Common myeloid progenitor, CD34-positive (primary cell): ENCODE measurements at regions not wholly inside any gene's neighbourhood (a gene's known extent, or its start where the extent isn't known, plus 50 kb on each side); places are given as distances from the start of the nearest gene placed in this dataset.

Experiments used
- CTCF ChIA-PET: fragments of 350-600 bp; sonication (Branson Sonifier 250); formaldehyde crosslinking; loops from one replicate; lab custom pipeline; 2021; ENCODE audit warnings: antibody characterized with exemption; lab: Charles Lee
- POLR2A ChIA-PET: fragments of 350-600 bp; sonication (Branson Sonifier 250); formaldehyde crosslinking; loops from one replicate; lab custom pipeline; 2021; ENCODE audit warnings: antibody characterized with exemption; lab: Charles Lee
- DNase-seq, 3 donors: peaks; one replicate each; pipeline versions ENCODE4 v3.0.0 to v3.0.0-alpha.2; 2013
- H3K27ac ChIP-seq, 2 experiments: 1 replicate in 1 of 2; 2 replicates in 1 of 2; pipeline ENCODE4 v1.7.0; 2013; ENCODE audit warnings: inconsistent platforms in 2 of 2, low read length in 2 of 2, mild to moderate bottlenecking in 2 of 2, low read depth in 1 of 2, moderate library complexity in 1 of 2; ENCODE audit not compliant: severe bottlenecking in 2 of 2, insufficient read depth in 1 of 2, poor library complexity in 1 of 2
- H3K27me3 ChIP-seq, 5 experiments: replicated peaks in 2 of 5; 1 replicate in 3 of 5; 2 replicates in 2 of 5; pipeline versions ENCODE4 v1.6.1 to v1.7.0; 2013; ENCODE audit warnings: low read length in 4 of 5, mild to moderate bottlenecking in 2 of 5, moderate library complexity in 2 of 5, inconsistent platforms in 1 of 5; ENCODE audit not compliant: insufficient read depth in 5 of 5, control insufficient read depth in 4 of 5
- H3K36me3 ChIP-seq, 4 experiments: 1 replicate in 2 of 4; 2 replicates in 2 of 4; pipeline versions ENCODE4 v1.6.1 to v1.7.0; 2013; ENCODE audit warnings: low read length in 3 of 4, control low read depth in 1 of 4, mild to moderate bottlenecking in 1 of 4; ENCODE audit not compliant: control insufficient read depth in 4 of 4, insufficient read depth in 4 of 4
- H3K4me1 ChIP-seq, 4 experiments: 1 replicate in 3 of 4; 2 replicates in 1 of 4; pipeline versions ENCODE4 v1.6.1 to v1.7.1; 2013; ENCODE audit warnings: low read length in 3 of 4, mild to moderate bottlenecking in 3 of 4, control low read depth in 1 of 4, inconsistent platforms in 1 of 4, moderate library complexity in 1 of 4; ENCODE audit not compliant: control insufficient read depth in 4 of 4, insufficient read depth in 4 of 4; ENCODE audit errors: control extremely low read depth in 1 of 4
- H3K4me3 ChIP-seq, 7 experiments: 1 replicate in 4 of 7; 2 replicates in 3 of 7; pipeline versions ENCODE4 v1.5.1 to v1.7.0; 2013; ENCODE audit warnings: mild to moderate bottlenecking in 7 of 7, low read length in 6 of 7, moderate library complexity in 6 of 7, inconsistent platforms in 2 of 7, low read depth in 2 of 7, control low read depth in 1 of 7; ENCODE audit not compliant: insufficient read depth in 4 of 7, control insufficient read depth in 1 of 7; ENCODE audit errors: extremely low read depth in 1 of 7
- H3K9me3 ChIP-seq, 5 experiments: 1 replicate in 4 of 5; 2 replicates in 1 of 5; pipeline versions ENCODE4 v1.6.1 to v1.7.1; 2013; ENCODE audit warnings: low read length in 4 of 5, mild to moderate bottlenecking in 2 of 5, inconsistent platforms in 1 of 5, low read depth in 1 of 5, moderate library complexity in 1 of 5; ENCODE audit not compliant: control insufficient read depth in 4 of 5, insufficient read depth in 2 of 5; ENCODE audit errors: control extremely low read depth in 1 of 5
- WGBS: methylation state at CpG from one replicate; pipeline ENCODE4 v1.1.5; 2013; ENCODE audit not compliant: insufficient coverage; 5-methylcytosine and 5-hydroxymethylcytosine counted together

GRCh38 chr1:29806646-29807319 lies 570.5 kb downstream of the PTPRU start:
- POLR2A ChIA-PET, result no interaction called here
- CTCF ChIA-PET, result no interaction called here
- Histone ChIP-seq H3K36me3 (no peaks in the 10 kb centered on the region), H3K27ac (no peak overlapping the region), H3K4me3 (no peak overlapping the region), H3K9me3 (no peaks in the 10 kb centered on the region), H3K27me3 (peaks cover 0 to 24% (median 3%) of the 10 kb centered on the region in 5 experiments), H3K4me1 (no peaks in the 10 kb centered on the region)
- no peak for DNase-seq
- WGBS, result 85% methylated on average over 4 of the region's 4 CpGs

GRCh38 chr1:29805896-29806160 lies 569.5 kb downstream of the PTPRU start:
- Histone ChIP-seq H3K27me3 (peaks cover 0 to 30% (median 3%) of the 10 kb centered on the region in 5 experiments), H3K36me3 (no peaks in the 10 kb centered on the region), H3K9me3 (no peaks in the 10 kb centered on the region), H3K4me1 (no peaks in the 10 kb centered on the region), H3K4me3 (no peak overlapping the region), H3K27ac (no peak overlapping the region)
- 100% methylated on average over 4 of the region's 4 CpGs for WGBS
- POLR2A ChIA-PET, result no interaction called here
- CTCF ChIA-PET, result interaction anchor here (1.1 kb wide), 2 partner anchors 11 to 13 kb away, joined by 3 to 4 read pairs; no protein-coding TSS in a partner anchor
- DNase-seq, result no peak

DNA sequence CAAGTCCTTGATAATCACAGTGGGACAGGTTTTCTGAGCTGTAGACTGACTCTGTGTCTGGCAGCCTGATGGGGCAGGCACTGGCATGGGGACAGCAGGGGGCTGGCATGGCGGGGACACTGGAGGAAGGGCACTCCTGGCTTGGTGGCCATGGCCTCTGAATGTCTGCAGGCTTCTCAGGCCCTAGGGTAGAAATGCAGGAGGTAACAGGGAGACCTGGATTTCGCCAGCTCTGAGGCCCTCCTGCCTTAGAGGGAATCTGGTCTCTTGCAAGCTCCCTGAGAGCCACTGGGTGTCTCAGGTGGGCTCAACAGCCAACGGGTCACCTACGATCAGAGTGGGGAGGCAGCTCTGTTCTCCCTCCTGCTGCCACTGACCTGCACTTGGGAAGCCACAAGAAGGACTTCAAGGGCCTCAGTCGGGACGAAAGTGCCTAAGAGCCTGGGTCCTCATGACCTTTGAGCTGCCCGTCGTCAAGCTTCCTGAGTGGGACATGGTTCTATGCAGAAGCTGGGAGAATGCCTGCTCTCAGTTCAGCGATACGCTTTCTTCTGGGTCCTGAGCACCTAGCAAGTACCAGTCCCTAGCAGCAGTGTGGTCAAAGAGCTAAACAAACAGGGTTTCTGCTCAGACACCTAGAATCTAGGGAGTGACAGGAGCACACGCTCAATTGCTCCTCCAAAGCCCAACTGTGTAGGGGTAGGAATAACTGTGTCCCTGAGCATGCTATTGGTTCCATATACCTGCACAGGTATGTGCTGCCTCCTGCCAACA lies 569.0 kb downstream of the PTPRU start:
- Histone ChIP-seq H3K27ac (no peak overlapping the region), H3K27me3 (peaks cover 0 to 30% (median 3%) of the 10 kb centered on the region in 5 experiments), H3K4me1 (no peaks in the 10 kb centered on the region), H3K4me3 (no peak overlapping the region), H3K36me3 (no peaks in the 10 kb centered on the region), H3K9me3 (no peaks in the 10 kb centered on the region)
- DNase-seq, result no peak
- ChIA-PET CTCF (interaction anchor here (1.1 kb wide), 2 partner anchors 11 to 13 kb away, joined by 3 to 4 read pairs; no protein-coding TSS in a partner anchor), POLR2A (no interaction called here)
- WGBS, result 91% methylated on average over 10 of the region's 11 CpGs

GRCh38 chr1:29804181-29804899 lies 568.0 kb downstream of the PTPRU start:
- Histone ChIP-seq H3K27me3 (peaks cover 0 to 30% (median 3%) of the 10 kb centered on the region in 5 experiments), H3K9me3 (no peaks in the 10 kb centered on the region), H3K4me1 (no peaks in the 10 kb centered on the region), H3K4me3 (no peak overlapping the region), H3K36me3 (no peaks in the 10 kb centered on the region), H3K27ac (no peak overlapping the region)
- ChIA-PET CTCF (no interaction called here), POLR2A (no interaction called here)
- WGBS, result 97% methylated on average over 5 of the region's 6 CpGs
- DNase-seq, result no peak

- H3K9me3 ChIP-seq, result no peaks in the 10 kb centered on the region
- H3K4me1 ChIP-seq, result no peaks in the 10 kb centered on the region
- H3K4me3 ChIP-seq, result no peak overlapping the region
- 95% methylated on average over 4 of the region's 4 CpGs for WGBS
- no peak overlapping the region for H3K27ac ChIP-seq
- ChIA-PET CTCF (no interaction called here), POLR2A (no interaction called here)
- DNase-seq, result no peak
- H3K36me3 ChIP-seq, result no peaks in the 10 kb centered on the region
- peaks cover 0 to 26% (median 3%) of the 10 kb centered on the region in 5 experiments for H3K27me3 ChIP-seq
Measured at GRCh38 chr1:29803486-29803885, 567.2 kb downstream of the PTPRU start.

GRCh38 chr1:29802181-29803068 lies 566.1 kb downstream of the PTPRU start:
- CTCF ChIA-PET, result no interaction called here

More at GRCh38 chr1:29802181-29803068, 566.1 kb downstream of the PTPRU start:
- Histone ChIP-seq H3K36me3 (no peaks in the 10 kb centered on the region), H3K27me3 (peaks cover 0 to 25% (median 3%) of the 10 kb centered on the region in 5 experiments), H3K9me3 (no peaks in the 10 kb centered on the region), H3K4me1 (no peaks in the 10 kb centered on the region), H3K4me3 (no peak overlapping the region), H3K27ac (no peak overlapping the region)
- POLR2A ChIA-PET, result interaction anchor here (0.6 kb wide), 1 partner anchor 527 kb away, joined by 3 read pairs; no protein-coding TSS in a partner anchor
- WGBS, result 81% methylated on average over 19 of the region's 21 CpGs
- no peak for DNase-seq
